WTC11 (cell line): ENCODE measurements at regions not wholly inside any gene's neighbourhood (a gene's known extent, or its start where the extent isn't known, plus 50 kb on each side); places are given as distances from the start of the nearest gene placed in this dataset.

ENCODE experiments used
- ATAC-seq: fragments of 200-7000 bp; cut with Tn5 transposase; 2 replicates; pipeline ENCODE4 v1.10.0; 2021; ENCODE audit warnings: mild to moderate bottlenecking, moderate library complexity
- CTCF ChIA-PET: fragments of 300-600 bp; sonication (Branson Sonifier 250); formaldehyde crosslinking; loops from one replicate; lab custom pipeline; 2021; ENCODE audit warnings: antibody characterized with exemption; lab: Charles Lee
- POLR2A ChIA-PET: fragments of 350-600 bp; sonication (Branson Sonifier 250); formaldehyde crosslinking; loops from one replicate; lab custom pipeline; 2021; ENCODE audit warnings: antibody characterized with exemption; lab: Charles Lee
- DNase-seq: peaks from one replicate; pipeline ENCODE4 v3.0.0; 2021; ENCODE audit warnings: low spot score
- H3K27ac Mint-ChIP-seq: 2 replicates; pipeline ENCODE4 v1.8.0; 2021; ENCODE audit warnings: mixed read lengths
- H3K27me3 Mint-ChIP-seq: 2 replicates; pipeline ENCODE4 v1.8.0; 2021; ENCODE audit warnings: low read depth, mild to moderate bottlenecking, moderate library complexity, mixed read lengths
- H3K36me3 Mint-ChIP-seq: 2 replicates; pipeline ENCODE4 v1.8.0; 2021; ENCODE audit warnings: mixed read lengths
- H3K4me1 Mint-ChIP-seq: 2 replicates; pipeline ENCODE4 v1.8.0; 2022; ENCODE audit warnings: mixed read lengths
- H3K4me3 Mint-ChIP-seq: 2 replicates; pipeline ENCODE4 v1.8.0; 2021; ENCODE audit warnings: mild to moderate bottlenecking, moderate library complexity, mixed read lengths
- H3K9me3 Mint-ChIP-seq: 2 replicates; pipeline ENCODE4 v1.8.0; 2021; ENCODE audit warnings: mixed read lengths
- ATF2 ChIP-seq: sonication (generic); formaldehyde crosslinking; IDR thresholded peaks from 2 replicates; pipeline ENCODE4 v1.8.1; 2022; ENCODE audit warnings: low read depth, missing genetic modification reagents, borderline replicate concordance
- ATF6 ChIP-seq: sonication (generic); formaldehyde crosslinking; IDR thresholded peaks from 2 replicates; pipeline ENCODE4 v1.8.1; 2023; ENCODE audit warnings: mild to moderate bottlenecking, missing genetic modification reagents
- E2F5 ChIP-seq: sonication (generic); formaldehyde crosslinking; IDR thresholded peaks from 2 replicates; pipeline ENCODE4 v1.8.1; 2022; ENCODE audit warnings: mild to moderate bottlenecking, moderate library complexity, missing genetic modification reagents
- ESRRA ChIP-seq: sonication (generic); formaldehyde crosslinking; IDR thresholded peaks from 2 replicates; pipeline ENCODE4 v1.8.1; 2022; ENCODE audit warnings: mild to moderate bottlenecking, missing genetic modification reagents, borderline replicate concordance
- MXD4 ChIP-seq: fragments of 250-450 bp; sonication (Bioruptor Pico); IDR thresholded peaks from 2 replicates; pipeline ENCODE4 v1.8.0; 2021; ENCODE audit warnings: mild to moderate bottlenecking, moderate library complexity, borderline replicate concordance
- OVOL2 ChIP-seq: fragments of 250-450 bp; sonication (Bioruptor Pico); IDR thresholded peaks from 2 replicates; pipeline ENCODE4 v1.9.0; 2021; ENCODE audit warnings: mild to moderate bottlenecking, borderline replicate concordance
- SOX15 ChIP-seq: fragments of 250-450 bp; sonication (Bioruptor Pico); IDR thresholded peaks from 2 replicates; pipeline ENCODE4 v1.9.0; 2021; ENCODE audit warnings: mild to moderate bottlenecking
- STAT6 ChIP-seq: sonication (generic); formaldehyde crosslinking; conservative IDR thresholded peaks from 2 replicates; pipeline ENCODE4 v1.8.1; 2023; ENCODE audit warnings: mild to moderate bottlenecking, low read depth, missing genetic modification reagents, moderate library complexity
- TCF7 ChIP-seq: sonication (generic); formaldehyde crosslinking; IDR thresholded peaks from 2 replicates; pipeline ENCODE4 v1.8.0; 2022; ENCODE audit warnings: mild to moderate bottlenecking, low read depth, missing genetic modification reagents, moderate library complexity
- TEAD4 ChIP-seq: sonication (generic); formaldehyde crosslinking; IDR thresholded peaks from 2 replicates; pipeline ENCODE4 v1.8.0; 2022; ENCODE audit warnings: mild to moderate bottlenecking, missing genetic modification reagents
- ZBTB43 ChIP-seq: sonication (generic); formaldehyde crosslinking; IDR thresholded peaks from 2 replicates; pipeline ENCODE4 v1.8.1; 2023; ENCODE audit warnings: mild to moderate bottlenecking, missing genetic modification reagents
- ZNF121 ChIP-seq: sonication (generic); formaldehyde crosslinking; IDR thresholded peaks from 2 replicates; pipeline ENCODE4 v1.8.0; 2023; ENCODE audit warnings: missing genetic modification reagents
- ZNF281 ChIP-seq: sonication (generic); formaldehyde crosslinking; IDR thresholded peaks from 2 replicates; pipeline ENCODE4 v1.8.0; 2023; ENCODE audit warnings: mild to moderate bottlenecking, missing genetic modification reagents
- ZNF416 ChIP-seq: fragments of 250-450 bp; sonication (Bioruptor Pico); IDR thresholded peaks from 2 replicates; pipeline ENCODE4 v1.9.0; 2021; ENCODE audit warnings: mild to moderate bottlenecking, inconsistent platforms
- ZNF532 ChIP-seq: fragments of 250-450 bp; sonication (Bioruptor Pico); IDR thresholded peaks from 2 replicates; pipeline ENCODE4 v1.9.0; 2021; ENCODE audit warnings: mild to moderate bottlenecking, borderline replicate concordance

- DNase-seq, result no peak
- Mint-ChIP-seq H3K9me3 (peaks cover 20% of the 10 kb centered on the region), H3K4me1 (no peaks in the 10 kb centered on the region), H3K36me3 (peaks cover 11% of the 10 kb centered on the region), H3K27me3 (no peaks in the 10 kb centered on the region), H3K27ac (no peak overlapping the region), H3K4me3 (no peak overlapping the region)
- ChIA-PET CTCF (interaction anchor here (1.0 kb wide), 1 partner anchor 37 kb away, joined by 3 read pairs; no protein-coding TSS in a partner anchor), POLR2A (no interaction called here)
- TF ChIP-seq MXD4 (CRISPR knock-in tag) (no peak), ZNF532 (CRISPR knock-in tag) (no peak), ZNF416 (CRISPR knock-in tag) (no peak), ZNF121 (no peak), ZNF281 (CRISPR knock-in tag) (no peak), SOX15 (CRISPR knock-in tag) (no peak), ESRRA (CRISPR knock-in tag) (no peak), OVOL2 (CRISPR knock-in tag) (no peak), TCF7 (CRISPR knock-in tag) (no peak), ATF2 (CRISPR knock-in tag) (no peak), E2F5 (CRISPR knock-in tag) (no peak), STAT6 (CRISPR knock-in tag) (no peak), TEAD4 (CRISPR knock-in tag) (no peak), ZBTB43 (no peak), ATF6 (CRISPR knock-in tag) (no peak)
- ATAC-seq, result no peak
These were observed 327.8 kb upstream of the ADGRB3 start for GRCh38 chr6:68307301-68307700.
